KBM-7 (cell line): ENCODE measurements at regions not wholly inside any gene's neighbourhood (a gene's known extent, or its start where the extent isn't known, plus 50 kb on each side); places are given as distances from the start of the nearest gene placed in this dataset.
"Not testable (repeated sequence)": the region's sequence is repeated elsewhere in the genome, so short reads cannot be mapped to it uniquely, and the experiment has no call there.

Source experiments
- DNase-seq: peaks from one replicate; pipeline ENCODE4 v3.0.0-alpha.2; 2015
- in situ Hi-C: fragments of 300-500 bp; cut with MboI; formaldehyde crosslinking; loops from 2 replicates; pipeline ENCODE4 v1.14.3; 2020; ENCODE audit warnings: low sequenced_read_pairs, low pct_unique_long_range_greater_than_20kb, mixed read lengths

- DNase-seq: no peak
- in situ Hi-C loops: no loop called here
These were observed 214.1 kb upstream of the GOT2 start for GRCh38 chr16:58948244-58948643.

DNA sequence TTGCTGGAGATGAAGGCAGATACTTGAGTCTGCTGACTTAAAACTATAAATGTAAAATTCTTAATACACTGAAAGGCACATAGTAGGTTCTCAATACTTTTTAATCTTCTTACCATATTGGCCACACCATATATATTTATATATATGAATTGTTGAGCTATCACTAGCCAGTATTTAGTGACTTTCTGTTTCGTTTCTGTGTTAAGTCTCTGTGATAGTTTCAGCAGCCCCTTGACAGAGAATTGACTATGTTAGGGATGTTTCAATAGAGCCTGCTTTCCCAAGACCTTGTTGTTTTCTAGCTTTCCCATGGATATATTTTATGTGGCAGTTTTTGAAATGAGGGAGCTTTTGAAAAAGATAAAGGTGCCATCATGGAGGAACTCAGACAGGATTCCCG lies 206.5 kb upstream of the GOT2 start:
- no peak for DNase-seq
- in situ Hi-C loops: no loop called here

DNA sequence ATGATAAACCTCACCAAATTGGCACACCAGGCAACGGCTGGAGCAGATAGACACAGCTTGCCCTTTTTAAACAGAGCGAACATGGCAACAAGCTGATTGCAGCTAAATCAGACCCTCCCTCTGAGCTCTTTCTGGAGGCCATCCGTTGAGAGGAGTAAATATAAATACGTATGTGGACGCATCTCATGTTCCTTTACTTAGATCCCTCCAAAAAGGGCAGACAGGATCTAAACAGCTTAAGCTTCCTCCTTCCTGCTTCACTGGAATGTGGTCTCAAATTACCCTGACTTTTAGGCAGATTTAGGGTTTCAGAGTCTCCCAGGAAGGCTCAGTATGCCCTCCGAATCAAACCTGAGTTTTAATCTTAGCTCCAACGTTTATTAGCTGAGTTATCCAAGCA lies 204.7 kb upstream of the GOT2 start:
- in situ Hi-C loops: no loop called here
- DNase-seq: no peak

DNA sequence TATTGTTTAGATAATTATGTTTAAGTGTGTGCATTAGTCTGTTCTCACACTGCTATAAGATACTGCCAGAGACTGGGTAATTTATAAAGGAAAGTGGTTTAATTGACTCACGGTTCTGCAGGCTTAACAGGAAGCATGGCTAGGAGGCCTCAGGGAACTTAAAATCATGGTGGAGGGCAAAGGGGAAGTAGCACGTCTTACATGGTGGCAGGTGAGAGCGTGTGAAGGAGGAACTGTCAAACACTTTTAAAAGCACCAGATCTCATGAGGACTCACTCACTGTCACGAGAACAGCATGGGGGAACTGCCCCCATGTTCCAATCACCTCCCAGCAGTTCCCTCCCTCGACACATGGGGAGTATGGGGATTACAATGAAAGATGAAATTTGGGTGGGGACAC lies 203.5 kb upstream of the GOT2 start:
- in situ Hi-C loops: no loop called here
- peak; percentile 94 for DNase-seq

- in situ Hi-C loops: no loop called here
These were observed 199.1 kb upstream of the GOT2 start for GRCh38 chr16:58933186-58933585.

GRCh38 chr16:58931436-58931835 lies 197.3 kb upstream of the GOT2 start:
- no peak for DNase-seq
- in situ Hi-C loops: no loop called here

More at GRCh38 chr16:58933186-58933585, 199.1 kb upstream of the GOT2 start:
- DNase-seq: no peak

GRCh38 chr16:58923094-58923493 lies 189.0 kb upstream of the GOT2 start:
- no peak for DNase-seq
- in situ Hi-C loops: no loop called here

- in situ Hi-C loops: no loop called here
- DNase-seq: no peak
These were observed 179.3 kb upstream of the GOT2 start for GRCh38 chr16:58913456-58913855.

- no peak for DNase-seq
- in situ Hi-C loops: no loop called here
These were observed 178.5 kb upstream of the GOT2 start for GRCh38 chr16:58912571-58912970.

GRCh38 chr16:58906981-58907715 lies 173.0 kb upstream of the GOT2 start:
- DNase-seq: no peak
- in situ Hi-C loops: no loop called here

- in situ Hi-C loops: no loop called here
- DNase-seq: no peak
These were observed 170.2 kb upstream of the GOT2 start for GRCh38 chr16:58904291-58904690.

- DNase-seq: no peak
- in situ Hi-C loops: no loop called here
These were observed 155.4 kb upstream of the GOT2 start for GRCh38 chr16:58889516-58889915.

DNA sequence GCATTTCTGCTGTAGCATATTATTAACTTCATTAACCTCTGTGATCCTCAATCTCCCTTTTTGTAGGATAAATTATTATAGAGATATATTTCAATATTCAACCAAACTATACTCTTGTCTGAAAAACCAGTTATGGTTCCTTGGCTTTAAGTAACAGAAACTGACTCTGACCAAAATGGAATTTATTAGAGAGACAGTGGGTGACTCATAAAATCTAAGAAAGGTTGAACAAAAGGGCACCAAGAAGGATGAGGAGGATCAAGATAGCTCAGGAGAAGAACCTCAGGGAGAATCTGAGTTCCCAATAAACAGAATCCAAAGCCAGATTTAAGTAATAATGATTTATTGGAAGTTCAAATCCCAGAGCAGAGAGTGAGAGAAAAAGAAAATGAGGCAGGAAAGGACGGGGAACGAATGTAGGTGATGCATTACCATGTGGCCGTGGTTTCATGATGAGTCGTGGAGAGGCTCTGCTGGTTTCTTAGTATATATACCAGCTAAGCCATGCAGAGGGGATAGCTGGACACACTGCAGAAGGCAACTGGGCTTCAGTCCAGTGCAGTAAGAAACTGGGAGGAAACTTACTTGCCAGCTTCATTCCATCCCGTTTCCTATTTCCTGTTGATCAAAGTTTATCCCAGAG lies 151.5 kb upstream of the GOT2 start:
- DNase-seq: no peak

DNA sequence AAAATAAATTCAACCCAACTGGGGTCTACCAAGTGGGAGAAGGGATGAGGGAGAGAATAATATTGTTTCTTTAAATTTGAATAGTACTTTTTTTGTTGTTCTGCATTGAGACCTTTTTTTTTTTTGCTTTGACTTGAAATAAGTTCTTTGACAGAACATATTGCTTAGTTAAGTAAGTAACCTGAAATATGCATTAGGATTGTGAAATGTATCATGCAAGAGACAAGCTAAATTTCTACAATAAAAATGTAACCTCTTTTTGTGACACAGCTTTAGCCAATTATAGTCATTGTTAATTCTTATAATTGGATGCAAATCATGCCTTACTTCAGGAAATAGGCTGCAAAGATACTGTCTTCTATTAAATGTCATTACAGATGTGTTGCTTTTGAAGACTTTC lies 150.0 kb upstream of the GOT2 start:
- DNase-seq: no peak
- in situ Hi-C loops: no loop called here

More for the DNA sequence above, 151.5 kb upstream of the GOT2 start:
- in situ Hi-C loops: no loop called here

GRCh38 chr16:58883131-58883530 lies 149.0 kb upstream of the GOT2 start:
- in situ Hi-C loops: no loop called here
- DNase-seq: peak; percentile 58

- in situ Hi-C loops: no loop called here
- peak; percentile 89 for DNase-seq
These were observed 148.2 kb upstream of the GOT2 start for GRCh38 chr16:58882292-58882691.

DNA sequence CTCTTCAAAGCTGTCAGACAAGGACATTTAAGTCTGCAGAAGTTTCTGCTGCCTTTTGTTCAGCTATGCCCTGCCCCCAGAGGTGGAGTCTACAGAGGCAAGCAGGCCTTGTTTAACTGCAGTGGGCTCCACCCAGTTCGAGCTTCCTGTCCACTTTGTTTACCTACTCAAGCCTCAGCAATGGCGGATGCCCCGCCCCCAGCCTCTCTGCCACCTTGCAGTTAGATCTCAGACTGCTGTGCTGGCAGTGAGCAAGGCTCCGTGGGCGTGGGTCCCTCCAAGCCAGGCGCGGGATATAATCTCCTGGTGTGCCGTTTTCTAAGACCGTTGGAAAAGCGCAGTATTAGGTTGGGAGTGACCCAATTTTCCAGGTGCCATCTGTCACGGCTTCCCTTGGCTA lies 144.5 kb upstream of the GOT2 start:
- DNase-seq, in situ Hi-C loops: not testable (repeated sequence)

GRCh38 chr16:58866935-58867334 lies 132.8 kb upstream of the GOT2 start:
- DNase-seq: no peak
- in situ Hi-C loops: no loop called here

GRCh38 chr16:58863761-58864160 lies 129.6 kb upstream of the GOT2 start:
- in situ Hi-C loops: no loop called here
- no peak for DNase-seq

DNA sequence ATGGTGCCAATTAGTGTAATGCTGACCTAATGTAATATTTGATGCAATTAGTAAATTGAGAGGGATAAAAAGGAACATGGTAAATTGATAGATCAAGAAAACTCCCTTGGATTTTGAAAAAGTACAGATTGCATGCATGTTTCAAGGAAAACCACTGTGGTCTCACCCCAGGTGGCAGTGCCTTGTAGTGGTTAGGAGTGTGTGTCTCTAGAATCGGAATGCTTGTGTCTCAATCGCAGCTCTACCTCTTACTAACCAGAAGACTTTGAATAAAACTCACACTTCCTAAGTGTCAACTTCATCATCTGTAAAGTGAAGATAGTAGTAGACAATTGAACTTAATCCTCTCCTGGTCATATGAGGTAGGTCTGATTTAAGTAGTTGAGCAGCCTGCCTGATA lies 128.9 kb upstream of the GOT2 start:
- no peak for DNase-seq
- in situ Hi-C loops: no loop called here
